ENCODE measurements at regions not wholly inside any gene's neighbourhood (a gene's known extent, or its start where the extent isn't known, plus 50 kb on each side); places are given as distances from the start of the nearest gene placed in this dataset.

GRCh38 chr5:75963554-75963953, 119.6 kb upstream of the SV2C start:
- DNase-seq (ENCODE audit: extremely low read depth, insufficient read length): no peak
- Histone ChIP-seq H3K4me3 (replicated peaks; ENCODE audit: low read depth, low read length) (no peak overlapping the region), H3K27me3 (replicated peaks; ENCODE audit: control insufficient read depth, insufficient read depth, low read length) (no peaks in the 10 kb centered on the region), H3K36me3 (ENCODE audit: control insufficient read depth, insufficient read depth, low read length) (no peaks in the 10 kb centered on the region)
- TF ChIP-seq, protein P1, sequence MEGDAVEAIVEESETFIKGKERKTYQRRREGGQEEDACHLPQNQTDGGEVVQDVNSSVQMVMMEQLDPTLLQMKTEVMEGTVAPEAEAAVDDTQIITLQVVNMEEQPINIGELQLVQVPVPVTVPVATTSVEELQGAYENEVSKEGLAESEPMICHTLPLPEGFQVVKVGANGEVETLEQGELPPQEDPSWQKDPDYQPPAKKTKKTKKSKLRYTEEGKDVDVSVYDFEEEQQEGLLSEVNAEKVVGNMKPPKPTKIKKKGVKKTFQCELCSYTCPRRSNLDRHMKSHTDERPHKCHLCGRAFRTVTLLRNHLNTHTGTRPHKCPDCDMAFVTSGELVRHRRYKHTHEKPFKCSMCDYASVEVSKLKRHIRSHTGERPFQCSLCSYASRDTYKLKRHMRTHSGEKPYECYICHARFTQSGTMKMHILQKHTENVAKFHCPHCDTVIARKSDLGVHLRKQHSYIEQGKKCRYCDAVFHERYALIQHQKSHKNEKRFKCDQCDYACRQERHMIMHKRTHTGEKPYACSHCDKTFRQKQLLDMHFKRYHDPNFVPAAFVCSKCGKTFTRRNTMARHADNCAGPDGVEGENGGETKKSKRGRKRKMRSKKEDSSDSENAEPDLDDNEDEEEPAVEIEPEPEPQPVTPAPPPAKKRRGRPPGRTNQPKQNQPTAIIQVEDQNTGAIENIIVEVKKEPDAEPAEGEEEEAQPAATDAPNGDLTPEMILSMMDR (IDR thresholded peaks at IDR 0.05; ENCODE audit: insufficient read depth, low read length, poor library complexity, severe bottlenecking): no peak

- Histone ChIP-seq H3K36me3 (ENCODE audit: control insufficient read depth, insufficient read depth, low read length) (no peaks in the 10 kb centered on the region), H3K4me3 (replicated peaks; ENCODE audit: low read depth, low read length) (no peak overlapping the region), H3K27me3 (replicated peaks; ENCODE audit: control insufficient read depth, insufficient read depth, low read length) (no peaks in the 10 kb centered on the region)
- TF ChIP-seq, protein P1 (IDR thresholded peaks at IDR 0.05; ENCODE audit: insufficient read depth, low read length, poor library complexity, severe bottlenecking): no peak
- no peak for DNase-seq (ENCODE audit: extremely low read depth, insufficient read length)
Measured at GRCh38 chr5:75961818-75962217, 121.4 kb upstream of the SV2C start.

DNA sequence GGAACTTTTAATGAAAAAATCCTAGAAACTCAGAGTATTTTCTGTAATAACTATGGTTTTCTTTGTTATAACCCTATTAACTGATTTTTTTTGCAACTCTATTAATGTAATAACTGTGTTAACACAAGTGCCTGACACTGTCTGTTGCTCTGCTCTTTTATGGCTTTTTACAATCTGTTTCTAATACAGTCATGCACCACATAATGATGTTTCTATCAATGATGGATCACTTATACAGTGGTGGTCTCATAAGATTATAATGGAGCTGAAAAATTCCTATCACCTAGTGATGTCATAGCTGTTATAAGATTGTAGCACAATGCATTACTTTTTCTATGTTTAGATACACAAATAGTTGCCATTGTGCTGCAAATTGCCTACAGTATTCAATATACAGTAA, 123.1 kb upstream of the SV2C start:
- TF ChIP-seq, protein P1 (IDR thresholded peaks at IDR 0.05; ENCODE audit: insufficient read depth, low read length, poor library complexity, severe bottlenecking): no peak
- H3K27me3 ChIP-seq (replicated peaks; ENCODE audit: control insufficient read depth, insufficient read depth, low read length): no peaks in the 10 kb centered on the region
- DNase-seq (ENCODE audit: extremely low read depth, insufficient read length): no peak

GRCh38 chr5:75952963-75953362, 130.2 kb upstream of the SV2C start:
- H3K4me3 ChIP-seq (replicated peaks; ENCODE audit: low read depth, low read length): no peak overlapping the region
- no peaks in the 10 kb centered on the region for H3K36me3 ChIP-seq (ENCODE audit: control insufficient read depth, insufficient read depth, low read length)
- no peaks in the 10 kb centered on the region for H3K27me3 ChIP-seq (replicated peaks; ENCODE audit: control insufficient read depth, insufficient read depth, low read length)
- TF ChIP-seq, protein P1 (IDR thresholded peaks at IDR 0.05; ENCODE audit: insufficient read depth, low read length, poor library complexity, severe bottlenecking): no peak
- DNase-seq (ENCODE audit: extremely low read depth, insufficient read length): no peak

More for the DNA sequence above, 123.1 kb upstream of the SV2C start:
- no peaks in the 10 kb centered on the region for H3K36me3 ChIP-seq (ENCODE audit: control insufficient read depth, insufficient read depth, low read length)
- H3K4me3 ChIP-seq (replicated peaks; ENCODE audit: low read depth, low read length): no peak overlapping the region

- H3K27me3 ChIP-seq (replicated peaks; ENCODE audit: control insufficient read depth, insufficient read depth, low read length): no peaks in the 10 kb centered on the region
- no peak for DNase-seq (ENCODE audit: extremely low read depth, insufficient read length)
- no peaks in the 10 kb centered on the region for H3K36me3 ChIP-seq (ENCODE audit: control insufficient read depth, insufficient read depth, low read length)
- TF ChIP-seq, protein P1 (IDR thresholded peaks at IDR 0.05; ENCODE audit: insufficient read depth, low read length, poor library complexity, severe bottlenecking): no peak
- no peak overlapping the region for H3K4me3 ChIP-seq (replicated peaks; ENCODE audit: low read depth, low read length)
Measured at GRCh38 chr5:75952291-75952690, 130.9 kb upstream of the SV2C start.

GRCh38 chr5:75951716-75952115, 131.5 kb upstream of the SV2C start:
- TF ChIP-seq, protein P1 (IDR thresholded peaks at IDR 0.05; ENCODE audit: insufficient read depth, low read length, poor library complexity, severe bottlenecking): no peak
- H3K4me3 ChIP-seq (replicated peaks; ENCODE audit: low read depth, low read length): no peak overlapping the region
- no peaks in the 10 kb centered on the region for H3K36me3 ChIP-seq (ENCODE audit: control insufficient read depth, insufficient read depth, low read length)
- no peaks in the 10 kb centered on the region for H3K27me3 ChIP-seq (replicated peaks; ENCODE audit: control insufficient read depth, insufficient read depth, low read length)
- no peak for DNase-seq (ENCODE audit: extremely low read depth, insufficient read length)

Data from GM06990 (cell line).